Endothelial cell of umbilical vein (primary cell): ENCODE measurements at regions not wholly inside any gene's neighbourhood (a gene's known extent, or its start where the extent isn't known, plus 50 kb on each side); places are given as distances from the start of the nearest gene placed in this dataset.

ENCODE experiments used
- BruUV-seq: library from RNA; stranded (reverse); fragments of 400-500 nt; replicated peaks from 2 replicates; lab custom pipeline; 2021; lab: Mats Ljungman, UMichigan
- CTCF ChIA-PET: fragments of 300-600, 350-600 bp; sonication (Branson Sonifier 250); formaldehyde crosslinking; loops from one replicate; lab custom pipeline; 2021; ENCODE audit warnings: antibody characterized with exemption, inconsistent platforms; lab: Charles Lee
- POLR2A ChIA-PET: fragments of 300-600, 350-600 bp; sonication (Branson Sonifier 250); formaldehyde crosslinking; loops from one replicate; lab custom pipeline; 2021; ENCODE audit warnings: antibody characterized with exemption, inconsistent platforms; lab: Charles Lee
- DNase-seq: peaks from one replicate; pipeline ENCODE4 v3.0.0-alpha.2; 2011; ENCODE audit warnings: low read depth, low spot score
- FAIRE-seq: peaks from 2 replicates; lab custom pipeline; 2011; peaks lifted over from hg19 to GRCh38; lab: Jason Lieb, UNC
- H2AFZ ChIP-seq: 2 replicates; pipeline ENCODE4 v1.6.0; 2012; ENCODE audit warnings: low read depth, low read length, control low read depth, inconsistent platforms
- H3K27ac ChIP-seq: 2 replicates; pipeline ENCODE4 v1.5.1; 2011; ENCODE audit warnings: low read depth, mild to moderate bottlenecking, control low read depth, low read length, moderate library complexity; ENCODE audit not compliant: insufficient read depth
- H3K27me3 ChIP-seq, 2 experiments: 2 replicates each; pipeline versions ENCODE4 v1.6.0 to v1.6.1; 2011; ENCODE audit warnings: low read length in 2 of 2, mixed read lengths in 1 of 2; ENCODE audit not compliant: control insufficient read depth in 2 of 2, insufficient read depth in 2 of 2
- H3K36me3 ChIP-seq, 2 experiments: 2 replicates in 1 of 2; 3 replicates in 1 of 2; pipeline ENCODE4 v1.5.1; 2011; ENCODE audit warnings: low read length in 2 of 2, mild to moderate bottlenecking in 1 of 2, moderate library complexity in 1 of 2; ENCODE audit not compliant: control insufficient read depth in 2 of 2, insufficient read depth in 2 of 2; ENCODE audit errors: extremely low read depth in 1 of 2
- H3K4me1 ChIP-seq: 3 replicates; pipeline ENCODE4 v1.5.1; 2011; ENCODE audit warnings: mild to moderate bottlenecking, low read length; ENCODE audit not compliant: control insufficient read depth, insufficient read depth; ENCODE audit errors: extremely low read depth
- H3K4me2 ChIP-seq: 2 replicates; pipeline ENCODE4 v1.6.1; 2011; ENCODE audit warnings: low read length, control low read depth, mixed read lengths; ENCODE audit not compliant: insufficient read depth
- H3K4me3 ChIP-seq, 3 experiments: fragments of 200-600 bp in 1 of 3; sonication (generic), shearing (Covaris generic) in 1 of 3; replicated peaks in 1 of 3; 2 replicates each; pipeline ENCODE4 v1.5.1; 2011 to 2016; ENCODE audit warnings: control low read depth in 3 of 3, low read length in 3 of 3, mild to moderate bottlenecking in 2 of 3, inconsistent platforms in 1 of 3, low read depth in 1 of 3, moderate library complexity in 1 of 3; ENCODE audit not compliant: insufficient read depth in 1 of 3
- H3K79me2 ChIP-seq: 2 replicates; pipeline ENCODE4 v1.6.0; 2012; ENCODE audit warnings: low read length, inconsistent platforms; ENCODE audit not compliant: control insufficient read depth, insufficient read depth
- H3K9ac ChIP-seq: replicated peaks from 2 replicates; pipeline ENCODE3; 2011; ENCODE audit warnings: low read length, control low read depth; ENCODE audit not compliant: insufficient read depth; ENCODE audit errors: extremely low read depth
- H3K9me1 ChIP-seq: replicated peaks from 3 replicates; pipeline ENCODE4 v1.6.0; 2011; ENCODE audit warnings: mild to moderate bottlenecking, low read length; ENCODE audit not compliant: control insufficient read depth, insufficient read depth; ENCODE audit errors: extremely low read depth
- H3K9me3 ChIP-seq: replicated peaks from 2 replicates; pipeline ENCODE4 v1.5.1; 2012; ENCODE audit warnings: low read length, inconsistent platforms; ENCODE audit not compliant: control insufficient read depth, insufficient read depth
- H4K20me1 ChIP-seq: replicated peaks from 2 replicates; pipeline ENCODE3; 2011; ENCODE audit warnings: mild to moderate bottlenecking, low read length; ENCODE audit not compliant: control insufficient read depth, insufficient read depth; ENCODE audit errors: extremely low read depth
- EZH2 ChIP-seq: IDR thresholded peaks from 2 replicates; pipeline ENCODE4 v1.6.1; 2012; ENCODE audit warnings: borderline replicate concordance, low read depth, mild to moderate bottlenecking, moderate library complexity, low read length, inconsistent platforms; ENCODE audit not compliant: severe bottlenecking
- FOS ChIP-seq: IDR thresholded peaks from 2 replicates; pipeline ENCODE4 v1.6.1; 2011; ENCODE audit warnings: mild to moderate bottlenecking, low read length, moderate library complexity, borderline replicate concordance; ENCODE audit not compliant: insufficient read depth
- GATA2 ChIP-seq: IDR thresholded peaks from 2 replicates; pipeline ENCODE4 v1.7.0; 2011; ENCODE audit warnings: low read depth, mild to moderate bottlenecking, moderate library complexity, mixed read lengths, low read length; ENCODE audit not compliant: insufficient read length, insufficient read depth
- MAX ChIP-seq: IDR thresholded peaks from 2 replicates; pipeline ENCODE4 v1.6.1; 2011; ENCODE audit not compliant: insufficient read depth, insufficient read length
- MYC ChIP-seq: IDR thresholded peaks from one replicate; pipeline ENCODE4 v1.6.1; 2011; ENCODE audit warnings: mild to moderate bottlenecking, low read depth, low read length
- POLR2A ChIP-seq: IDR thresholded peaks from 2 replicates; pipeline ENCODE4 v1.6.1; 2012; ENCODE audit warnings: low read depth, mild to moderate bottlenecking, control low read depth, low read length
- POLR2AphosphoS5 ChIP-seq: IDR thresholded peaks from 2 replicates; pipeline ENCODE4 v1.6.1; 2012; ENCODE audit warnings: low read depth, mild to moderate bottlenecking, control low read depth, low read length, moderate library complexity; ENCODE audit not compliant: insufficient read depth
- dilution Hi-C: fragments of 300-500 bp; cut with MboI; formaldehyde crosslinking; loops from one replicate; pipeline ENCODE4 v1.15.0; 2019; ENCODE audit warnings: low sequenced_read_pairs; ENCODE audit not compliant: extremely low pct_ligation_motif_present
- intact Hi-C: fragments of 100-400 bp; cut with micrococcal nuclease; formaldehyde crosslinking; loops from one replicate; pipeline ENCODE4 v1.10.0; 2022
- TF ChIP-seq, protein P1 (sequence below), 2 donors: IDR thresholded peaks; 1 replicate in 1 of 2; 2 replicates in 1 of 2; pipeline ENCODE4 v1.5.1; 2011; ENCODE audit warnings: low read length in 2 of 2, mild to moderate bottlenecking in 2 of 2, moderate library complexity in 2 of 2, control low read depth in 1 of 2, inconsistent platforms in 1 of 2, low read depth in 1 of 2; ENCODE audit not compliant: insufficient read depth in 1 of 2; ENCODE audit errors: extremely low read depth in 1 of 2

DNA sequence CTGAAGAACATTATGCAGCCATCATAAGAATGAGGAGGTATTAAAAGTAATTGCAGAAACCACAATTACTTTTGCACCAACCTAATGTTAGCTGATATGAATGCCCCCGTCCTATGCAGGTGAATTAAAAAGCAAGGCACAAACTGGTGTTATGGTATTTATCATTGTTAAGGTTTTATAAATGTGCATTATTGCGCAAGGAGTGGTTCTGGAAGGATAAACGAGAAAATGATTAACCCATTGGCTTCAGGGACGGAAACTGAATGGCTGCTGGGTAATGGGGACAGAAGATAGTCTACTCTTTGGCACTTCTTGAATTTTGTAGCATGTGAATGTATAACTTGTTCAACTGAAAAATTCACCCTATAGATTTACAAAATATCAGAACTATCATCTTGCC lies 148.6 kb upstream of the SALL4 start:
- no peak for DNase-seq
- Histone ChIP-seq H3K79me2 (no peaks in the 10 kb centered on the region), H3K4me2 (no peak overlapping the region), H2AFZ (no peak overlapping the region), H3K27me3 (no peaks in the 10 kb centered on the region), H3K4me1 (no peaks in the 10 kb centered on the region), H4K20me1 (no peaks in the 10 kb centered on the region), H3K9me1 (no peaks in the 10 kb centered on the region), H3K27ac (no peak overlapping the region), H3K9me3 (no peaks in the 10 kb centered on the region), H3K9ac (no peak overlapping the region), H3K4me3 (no peak overlapping the region), H3K36me3 (no peaks in the 10 kb centered on the region)
- ChIA-PET CTCF (interaction anchor here (1.9 kb wide), 1 partner anchor 151 kb away, joined by 5 read pairs; no protein-coding TSS in a partner anchor), POLR2A (no interaction called here)
- TF ChIP-seq EZH2 = no peak
- TF ChIP-seq MYC = no peak
- no peak for TF ChIP-seq FOS
- TF ChIP-seq MAX = no peak
- TF ChIP-seq, protein P1, sequence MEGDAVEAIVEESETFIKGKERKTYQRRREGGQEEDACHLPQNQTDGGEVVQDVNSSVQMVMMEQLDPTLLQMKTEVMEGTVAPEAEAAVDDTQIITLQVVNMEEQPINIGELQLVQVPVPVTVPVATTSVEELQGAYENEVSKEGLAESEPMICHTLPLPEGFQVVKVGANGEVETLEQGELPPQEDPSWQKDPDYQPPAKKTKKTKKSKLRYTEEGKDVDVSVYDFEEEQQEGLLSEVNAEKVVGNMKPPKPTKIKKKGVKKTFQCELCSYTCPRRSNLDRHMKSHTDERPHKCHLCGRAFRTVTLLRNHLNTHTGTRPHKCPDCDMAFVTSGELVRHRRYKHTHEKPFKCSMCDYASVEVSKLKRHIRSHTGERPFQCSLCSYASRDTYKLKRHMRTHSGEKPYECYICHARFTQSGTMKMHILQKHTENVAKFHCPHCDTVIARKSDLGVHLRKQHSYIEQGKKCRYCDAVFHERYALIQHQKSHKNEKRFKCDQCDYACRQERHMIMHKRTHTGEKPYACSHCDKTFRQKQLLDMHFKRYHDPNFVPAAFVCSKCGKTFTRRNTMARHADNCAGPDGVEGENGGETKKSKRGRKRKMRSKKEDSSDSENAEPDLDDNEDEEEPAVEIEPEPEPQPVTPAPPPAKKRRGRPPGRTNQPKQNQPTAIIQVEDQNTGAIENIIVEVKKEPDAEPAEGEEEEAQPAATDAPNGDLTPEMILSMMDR (IDR thresholded peaks at IDR 0.05; ENCODE audit: extremely low read depth in 1 of 2, insufficient read depth in 1 of 2, low read depth in 1 of 2, low read length in 2 of 2) = no peak
- no peak for TF ChIP-seq POLR2AphosphoS5
- no peak for TF ChIP-seq GATA2
- no peak for TF ChIP-seq POLR2A
- dilution Hi-C loops = no loop called here
- intact Hi-C loops = no loop called here
- no TSS peak for BruUV-seq
- no peak for FAIRE-seq
